ENCODE measurements at regions not wholly inside any gene's neighbourhood (a gene's known extent, or its start where the extent isn't known, plus 50 kb on each side); places are given as distances from the start of the nearest gene placed in this dataset.

- TF ChIP-seq, protein P1, sequence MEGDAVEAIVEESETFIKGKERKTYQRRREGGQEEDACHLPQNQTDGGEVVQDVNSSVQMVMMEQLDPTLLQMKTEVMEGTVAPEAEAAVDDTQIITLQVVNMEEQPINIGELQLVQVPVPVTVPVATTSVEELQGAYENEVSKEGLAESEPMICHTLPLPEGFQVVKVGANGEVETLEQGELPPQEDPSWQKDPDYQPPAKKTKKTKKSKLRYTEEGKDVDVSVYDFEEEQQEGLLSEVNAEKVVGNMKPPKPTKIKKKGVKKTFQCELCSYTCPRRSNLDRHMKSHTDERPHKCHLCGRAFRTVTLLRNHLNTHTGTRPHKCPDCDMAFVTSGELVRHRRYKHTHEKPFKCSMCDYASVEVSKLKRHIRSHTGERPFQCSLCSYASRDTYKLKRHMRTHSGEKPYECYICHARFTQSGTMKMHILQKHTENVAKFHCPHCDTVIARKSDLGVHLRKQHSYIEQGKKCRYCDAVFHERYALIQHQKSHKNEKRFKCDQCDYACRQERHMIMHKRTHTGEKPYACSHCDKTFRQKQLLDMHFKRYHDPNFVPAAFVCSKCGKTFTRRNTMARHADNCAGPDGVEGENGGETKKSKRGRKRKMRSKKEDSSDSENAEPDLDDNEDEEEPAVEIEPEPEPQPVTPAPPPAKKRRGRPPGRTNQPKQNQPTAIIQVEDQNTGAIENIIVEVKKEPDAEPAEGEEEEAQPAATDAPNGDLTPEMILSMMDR (IDR thresholded peaks at IDR 0.05), result no peak
- no peak for TF ChIP-seq POLR2AphosphoS5 (IDR thresholded peaks at IDR 0.05; ENCODE audit: low read depth, low read length)
- TF ChIP-seq REST (IDR thresholded peaks at IDR 0.05; ENCODE audit: insufficient read depth in 1 of 2, low read depth in 2 of 2, low read length in 1 of 2), result no peak
- no peak for TF ChIP-seq SIN3A (IDR thresholded peaks at IDR 0.05; ENCODE audit: borderline replicate concordance, insufficient read depth, low read depth, low read length)
- no peak for TF ChIP-seq TCF7L2 (IDR thresholded peaks at IDR 0.05; ENCODE audit: low read depth, low read length)
Observed at GRCh38 chr6:144652292-144652891, 367.3 kb downstream of the UTRN start.
